ENCODE measurements at regions not wholly inside any gene's neighbourhood (a gene's known extent, or its start where the extent isn't known, plus 50 kb on each side); places are given as distances from the start of the nearest gene placed in this dataset.
A peak's percentile ranks its signal among the peaks of the same experiment; 100 is the strongest.

DNA sequence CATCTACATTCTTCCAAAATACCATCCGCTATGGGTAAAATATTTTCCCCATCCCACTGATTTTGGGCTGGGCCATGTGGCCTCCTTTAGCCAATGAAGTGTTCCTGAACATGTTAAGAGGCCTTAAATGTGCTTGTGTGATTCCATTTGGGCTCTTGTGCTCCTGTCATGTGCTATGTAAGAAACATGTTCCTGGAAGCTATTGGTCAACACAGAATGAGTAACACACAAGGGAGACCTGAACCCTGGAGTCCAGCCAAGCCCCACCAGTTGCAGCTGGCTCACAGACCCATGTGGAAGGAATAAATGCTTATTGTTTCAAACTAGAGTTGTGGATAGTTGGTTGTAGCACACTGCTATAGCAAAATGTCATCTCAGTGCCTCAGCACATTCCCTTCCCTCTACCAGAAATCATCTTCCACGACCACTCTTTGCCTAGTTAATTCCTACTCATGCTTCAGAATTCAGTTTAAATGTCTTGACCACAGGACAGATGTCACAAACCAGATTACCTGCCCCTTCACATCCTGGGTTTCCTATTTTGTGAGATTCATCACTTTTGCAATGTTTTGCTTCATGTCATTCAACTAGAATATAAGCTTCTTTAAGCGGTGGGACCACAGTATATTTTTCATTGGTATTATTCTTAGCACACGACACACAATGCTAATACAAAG lies 217.3 kb upstream of the EEA1 start:
- no peak overlapping the region for H3K4me3 ChIP-seq (ENCODE audit: low read depth, low read length)
- ChIA-PET POLR2A (no interaction called here), CTCF (no interaction called here)
- TF ChIP-seq SCRT2 (tag by site-specific recombination; IDR thresholded peaks at IDR 0.05) = peak; percentile 61
- TF ChIP-seq, protein P1, sequence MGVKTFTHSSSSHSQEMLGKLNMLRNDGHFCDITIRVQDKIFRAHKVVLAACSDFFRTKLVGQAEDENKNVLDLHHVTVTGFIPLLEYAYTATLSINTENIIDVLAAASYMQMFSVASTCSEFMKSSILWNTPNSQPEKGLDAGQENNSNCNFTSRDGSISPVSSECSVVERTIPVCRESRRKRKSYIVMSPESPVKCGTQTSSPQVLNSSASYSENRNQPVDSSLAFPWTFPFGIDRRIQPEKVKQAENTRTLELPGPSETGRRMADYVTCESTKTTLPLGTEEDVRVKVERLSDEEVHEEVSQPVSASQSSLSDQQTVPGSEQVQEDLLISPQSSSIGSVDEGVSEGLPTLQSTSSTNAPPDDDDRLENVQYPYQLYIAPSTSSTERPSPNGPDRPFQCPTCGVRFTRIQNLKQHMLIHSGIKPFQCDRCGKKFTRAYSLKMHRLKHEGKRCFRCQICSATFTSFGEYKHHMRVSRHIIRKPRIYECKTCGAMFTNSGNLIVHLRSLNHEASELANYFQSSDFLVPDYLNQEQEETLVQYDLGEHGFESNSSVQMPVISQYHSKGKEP (tag by site-specific recombination; IDR thresholded peaks at IDR 0.05) = no peak
- TF ChIP-seq, protein P2, sequence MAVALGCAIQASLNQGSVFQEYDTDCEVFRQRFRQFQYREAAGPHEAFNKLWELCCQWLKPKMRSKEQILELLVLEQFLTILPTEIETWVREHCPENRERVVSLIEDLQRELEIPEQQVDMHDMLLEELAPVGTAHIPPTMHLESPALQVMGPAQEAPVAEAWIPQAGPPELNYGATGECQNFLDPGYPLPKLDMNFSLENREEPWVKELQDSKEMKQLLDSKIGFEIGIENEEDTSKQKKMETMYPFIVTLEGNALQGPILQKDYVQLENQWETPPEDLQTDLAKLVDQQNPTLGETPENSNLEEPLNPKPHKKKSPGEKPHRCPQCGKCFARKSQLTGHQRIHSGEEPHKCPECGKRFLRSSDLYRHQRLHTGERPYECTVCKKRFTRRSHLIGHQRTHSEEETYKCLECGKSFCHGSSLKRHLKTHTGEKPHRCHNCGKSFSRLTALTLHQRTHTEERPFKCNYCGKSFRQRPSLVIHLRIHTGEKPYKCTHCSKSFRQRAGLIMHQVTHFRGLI (tag by site-specific recombination; IDR thresholded peaks at IDR 0.05) = peak; percentile 79
- H3K4me1 ChIP-seq (ENCODE audit: control insufficient read depth, insufficient read depth, low read length) = peaks cover 4% of the 10 kb centered on the region; the same call in 1 of the 2 replicates
- H3K27ac ChIP-seq (ENCODE audit: extremely low read depth, low read depth, low read length) = no peak overlapping the region
- H3K9me3 ChIP-seq (ENCODE audit: control insufficient read depth, insufficient read depth, low read depth, low read length) = no peaks in the 10 kb centered on the region
- no peaks in the 10 kb centered on the region for H3K36me3 ChIP-seq (ENCODE audit: control insufficient read depth in 2 of 2, insufficient read depth in 1 of 2, low read length in 2 of 2)

DNA sequence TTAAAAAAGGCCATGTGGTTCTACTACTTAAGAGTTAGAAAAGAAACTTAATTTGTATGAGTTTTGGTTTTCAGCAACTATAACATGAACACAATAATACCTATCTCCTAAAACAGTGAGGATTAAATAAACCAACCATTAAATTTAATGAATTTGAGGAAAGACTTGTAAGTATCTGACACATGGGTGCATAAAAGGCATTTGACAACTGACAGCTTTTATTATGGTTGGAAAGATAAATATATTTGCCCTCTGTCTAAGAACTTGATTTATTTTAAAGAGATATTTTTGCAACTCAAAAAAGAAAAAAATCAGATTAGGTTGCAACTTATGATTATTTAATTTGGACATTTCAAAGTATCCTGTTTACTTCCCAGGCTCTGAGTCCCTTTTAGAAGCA lies 217.9 kb upstream of the EEA1 start:
- ChIA-PET POLR2A (no interaction called here), CTCF (no interaction called here)
- TF ChIP-seq, protein P3, sequence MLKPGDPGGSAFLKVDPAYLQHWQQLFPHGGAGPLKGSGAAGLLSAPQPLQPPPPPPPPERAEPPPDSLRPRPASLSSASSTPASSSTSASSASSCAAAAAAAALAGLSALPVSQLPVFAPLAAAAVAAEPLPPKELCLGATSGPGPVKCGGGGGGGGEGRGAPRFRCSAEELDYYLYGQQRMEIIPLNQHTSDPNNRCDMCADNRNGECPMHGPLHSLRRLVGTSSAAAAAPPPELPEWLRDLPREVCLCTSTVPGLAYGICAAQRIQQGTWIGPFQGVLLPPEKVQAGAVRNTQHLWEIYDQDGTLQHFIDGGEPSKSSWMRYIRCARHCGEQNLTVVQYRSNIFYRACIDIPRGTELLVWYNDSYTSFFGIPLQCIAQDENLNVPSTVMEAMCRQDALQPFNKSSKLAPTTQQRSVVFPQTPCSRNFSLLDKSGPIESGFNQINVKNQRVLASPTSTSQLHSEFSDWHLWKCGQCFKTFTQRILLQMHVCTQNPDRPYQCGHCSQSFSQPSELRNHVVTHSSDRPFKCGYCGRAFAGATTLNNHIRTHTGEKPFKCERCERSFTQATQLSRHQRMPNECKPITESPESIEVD (tag by site-specific recombination; IDR thresholded peaks at IDR 0.05) = peak; percentile 51; the same call in 1 of the 2 replicates
- no peak for TF ChIP-seq KLF16 (tag by site-specific recombination; IDR thresholded peaks at IDR 0.05)
- 0 out of 2 replicates have a peak, but pooled peaks have one; percentile 24 for TF ChIP-seq ZNF843 (tag by site-specific recombination; IDR thresholded peaks at IDR 0.05)
- Histone ChIP-seq H3K4me1 (ENCODE audit: control insufficient read depth, insufficient read depth, low read length) (peaks cover 4% of the 10 kb centered on the region; the same call in 1 of the 2 replicates), H3K27ac (ENCODE audit: extremely low read depth, low read depth, low read length) (no peak overlapping the region), H3K9me3 (ENCODE audit: control insufficient read depth, insufficient read depth, low read depth, low read length) (no peaks in the 10 kb centered on the region), H3K36me3 (ENCODE audit: control insufficient read depth in 2 of 2, insufficient read depth in 1 of 2, low read length in 2 of 2) (no peaks in the 10 kb centered on the region), H3K4me3 (ENCODE audit: low read depth, low read length) (no peak overlapping the region)

DNA sequence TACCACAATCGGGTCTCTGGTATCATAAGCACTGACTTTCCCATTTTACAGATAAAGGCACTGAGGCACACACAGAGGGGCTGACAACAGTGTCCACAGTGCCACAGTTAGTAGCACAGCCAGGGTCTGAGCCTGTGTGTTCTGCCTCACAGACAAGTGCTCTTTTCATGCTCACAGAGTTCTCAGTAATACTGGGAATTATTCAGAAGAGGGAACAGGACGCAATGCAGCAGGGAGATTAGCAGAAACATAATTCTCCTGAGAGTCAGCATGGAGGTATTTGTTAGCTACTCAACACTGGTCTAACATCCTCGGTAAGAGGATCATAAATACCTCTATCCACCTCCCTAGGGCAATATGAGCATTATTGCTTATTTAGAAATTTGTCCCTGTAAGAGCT lies 219.3 kb upstream of the EEA1 start:
- ChIA-PET POLR2A (interaction anchor here (0.7 kb wide), 1 partner anchor 163 kb away, joined by 3 read pairs; no protein-coding TSS in a partner anchor), CTCF (no interaction called here)
- Histone ChIP-seq H3K27ac (ENCODE audit: extremely low read depth, low read depth, low read length) (no peak overlapping the region), H3K36me3 (ENCODE audit: control insufficient read depth in 2 of 2, insufficient read depth in 1 of 2, low read length in 2 of 2) (no peaks in the 10 kb centered on the region), H3K4me3 (ENCODE audit: low read depth, low read length) (no peak overlapping the region), H3K4me1 (ENCODE audit: control insufficient read depth, insufficient read depth, low read length) (peaks cover 4% of the 10 kb centered on the region; the same call in 1 of the 2 replicates), H3K9me3 (ENCODE audit: control insufficient read depth, insufficient read depth, low read depth, low read length) (no peaks in the 10 kb centered on the region)
- TF ChIP-seq, protein P3 (tag by site-specific recombination; IDR thresholded peaks at IDR 0.05) = 0 out of 2 replicates have a peak, but pooled peaks have one; percentile 14
- TF ChIP-seq, protein P4, sequence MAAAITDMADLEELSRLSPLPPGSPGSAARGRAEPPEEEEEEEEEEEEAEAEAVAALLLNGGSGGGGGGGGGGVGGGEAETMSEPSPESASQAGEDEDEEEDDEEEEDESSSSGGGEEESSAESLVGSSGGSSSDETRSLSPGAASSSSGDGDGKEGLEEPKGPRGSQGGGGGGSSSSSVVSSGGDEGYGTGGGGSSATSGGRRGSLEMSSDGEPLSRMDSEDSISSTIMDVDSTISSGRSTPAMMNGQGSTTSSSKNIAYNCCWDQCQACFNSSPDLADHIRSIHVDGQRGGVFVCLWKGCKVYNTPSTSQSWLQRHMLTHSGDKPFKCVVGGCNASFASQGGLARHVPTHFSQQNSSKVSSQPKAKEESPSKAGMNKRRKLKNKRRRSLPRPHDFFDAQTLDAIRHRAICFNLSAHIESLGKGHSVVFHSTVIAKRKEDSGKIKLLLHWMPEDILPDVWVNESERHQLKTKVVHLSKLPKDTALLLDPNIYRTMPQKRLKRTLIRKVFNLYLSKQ (tag by site-specific recombination; IDR thresholded peaks at IDR 0.05; ENCODE audit: borderline replicate concordance) = no peak

Measured in HEK293 (cell line).